ENCODE measurements at regions not wholly inside any gene's neighbourhood (a gene's known extent, or its start where the extent isn't known, plus 50 kb on each side); places are given as distances from the start of the nearest gene placed in this dataset.

- DNase-seq (ENCODE audit: low read depth, low spot score): no peak
- no peak overlapping the region for H3K9ac ChIP-seq (replicated peaks; ENCODE audit: extremely low read depth, insufficient read depth, low read length)
- H3K4me3 ChIP-seq (replicated peaks in 1 of 3; ENCODE audit: insufficient read depth in 1 of 3, low read depth in 1 of 3, low read length in 3 of 3): no peak overlapping the region
- H3K79me2 ChIP-seq (ENCODE audit: control insufficient read depth, insufficient read depth, low read length): no peaks in the 10 kb centered on the region
- H2AFZ ChIP-seq (ENCODE audit: low read depth, low read length): no peak overlapping the region
- no peaks in the 10 kb centered on the region for H3K36me3 ChIP-seq (ENCODE audit: control insufficient read depth in 2 of 2, extremely low read depth in 1 of 2, insufficient read depth in 2 of 2, low read length in 2 of 2)
- dilution Hi-C loops (cut with MboI; ENCODE audit: extremely low pct_ligation_motif_present, low sequenced_read_pairs): no loop called here
- no TSS peak for BruUV-seq (replicated peaks)
- H3K27me3 ChIP-seq (ENCODE audit: control insufficient read depth in 2 of 2, insufficient read depth in 2 of 2, low read length in 2 of 2): no peaks in the 10 kb centered on the region
- H4K20me1 ChIP-seq (replicated peaks; ENCODE audit: control insufficient read depth, extremely low read depth, insufficient read depth, low read length): no peaks in the 10 kb centered on the region
- ChIA-PET CTCF (interaction anchor here (0.7 kb wide), 1 partner anchor 46 kb away, joined by 3 read pairs; no protein-coding TSS in a partner anchor), POLR2A (no interaction called here)
- H3K9me1 ChIP-seq (replicated peaks; ENCODE audit: control insufficient read depth, extremely low read depth, insufficient read depth, low read length): no peaks in the 10 kb centered on the region
- H3K27ac ChIP-seq (ENCODE audit: insufficient read depth, low read depth, low read length): no peak overlapping the region
- no peak for FAIRE-seq
- no peak for TF ChIP-seq CTCF (IDR thresholded peaks at IDR 0.05; ENCODE audit: extremely low read depth in 1 of 2, insufficient read depth in 1 of 2, low read depth in 1 of 2, low read length in 2 of 2)
- TF ChIP-seq MAX (IDR thresholded peaks at IDR 0.05; ENCODE audit: insufficient read depth, insufficient read length): no peak
- no peak for TF ChIP-seq MYC (IDR thresholded peaks at IDR 0.05; ENCODE audit: low read depth, low read length)
- no peak for TF ChIP-seq FOS (IDR thresholded peaks at IDR 0.05; ENCODE audit: borderline replicate concordance, insufficient read depth, low read length)
- no peak for TF ChIP-seq POLR2AphosphoS5 (IDR thresholded peaks at IDR 0.05; ENCODE audit: insufficient read depth, low read depth, low read length)
- TF ChIP-seq GATA2 (IDR thresholded peaks at IDR 0.05; ENCODE audit: insufficient read depth, insufficient read length, low read depth, low read length): no peak
- TF ChIP-seq JUN (IDR thresholded peaks at IDR 0.05; ENCODE audit: borderline replicate concordance, insufficient read depth, insufficient read length, low read depth): no peak
- TF ChIP-seq EZH2 (IDR thresholded peaks at IDR 0.05; ENCODE audit: borderline replicate concordance, low read depth, low read length, severe bottlenecking): no peak
- TF ChIP-seq POLR2A (IDR thresholded peaks at IDR 0.05; ENCODE audit: low read depth, low read length): no peak
- peaks cover 4% of the 10 kb centered on the region for H3K9me3 ChIP-seq (replicated peaks; ENCODE audit: control insufficient read depth, insufficient read depth, low read length)
- H3K4me2 ChIP-seq (ENCODE audit: insufficient read depth, low read length): no peak overlapping the region
- no peaks in the 10 kb centered on the region for H3K4me1 ChIP-seq (ENCODE audit: control insufficient read depth, extremely low read depth, insufficient read depth, low read length)
- intact Hi-C loops (cut with micrococcal nuclease): no loop called here
Observed at GRCh38 chr1:14437417-14437918, 161.0 kb upstream of the KAZN start.
